GM19463 (cell line): ENCODE measurements at regions not wholly inside any gene's neighbourhood (a gene's known extent, or its start where the extent isn't known, plus 50 kb on each side); places are given as distances from the start of the nearest gene placed in this dataset.
A peak's percentile ranks its signal among the peaks of the same experiment; 100 is the strongest.
"Not testable (repeated sequence)": the region's sequence is repeated elsewhere in the genome, so short reads cannot be mapped to it uniquely, and the experiment has no call there.

Experiments used
- ATAC-seq: cut with Tn5 transposase; IDR thresholded peaks from one replicate; pipeline ENCODE4 v1.9.1; 2021; ENCODE audit warnings: mild to moderate bottlenecking, moderate library complexity; ENCODE audit not compliant: unreplicated experiment

GRCh38 chr2:195118276-195118675 is 538.8 kb upstream of the SLC39A10 start:
- ATAC-seq, result no peak

GRCh38 chr2:195117011-195117410 is 540.0 kb upstream of the SLC39A10 start:
- ATAC-seq, result no peak

GRCh38 chr2:195115738-195116137 is 541.3 kb upstream of the SLC39A10 start:
- no peak for ATAC-seq

- ATAC-seq, result no peak
These were observed 548.8 kb upstream of the SLC39A10 start for GRCh38 chr2:195108182-195108581.

- ATAC-seq, result no peak
These were observed 550.2 kb upstream of the SLC39A10 start for GRCh38 chr2:195106681-195107380.

- ATAC-seq, result no peak
These were observed 551.4 kb upstream of the SLC39A10 start for GRCh38 chr2:195105581-195105980.

GRCh38 chr2:195094330-195094729 is 562.7 kb upstream of the SLC39A10 start:
- peak; percentile 73 for ATAC-seq

- ATAC-seq, result no peak
These were observed 564.7 kb upstream of the SLC39A10 start for GRCh38 chr2:195092341-195092740.

- ATAC-seq, result not testable (repeated sequence)
These were observed 584.2 kb upstream of the SLC39A10 start for GRCh38 chr2:195072806-195073205.

- no peak for ATAC-seq
These were observed 600.0 kb upstream of the SLC39A10 start for GRCh38 chr2:195057001-195057400.

- ATAC-seq, result no peak
These were observed 601.0 kb upstream of the SLC39A10 start for GRCh38 chr2:195055996-195056395.

GRCh38 chr2:195051401-195051800 is 605.6 kb upstream of the SLC39A10 start:
- ATAC-seq, result no peak

GRCh38 chr2:195049372-195050031 is 607.5 kb upstream of the SLC39A10 start:
- ATAC-seq, result peak; percentile 89

- ATAC-seq, result no peak
These were observed 609.1 kb upstream of the SLC39A10 start for GRCh38 chr2:195047955-195048354.

- ATAC-seq, result no peak
These were observed 612.2 kb upstream of the SLC39A10 start for GRCh38 chr2:195044801-195045200.

GRCh38 chr2:195038153-195038552 is 618.9 kb upstream of the SLC39A10 start:
- no peak for ATAC-seq

- no peak for ATAC-seq
These were observed 620.0 kb upstream of the SLC39A10 start for GRCh38 chr2:195037045-195037444.

GRCh38 chr2:195031411-195031810 is 625.6 kb upstream of the SLC39A10 start:
- ATAC-seq, result no peak

- no peak for ATAC-seq
These were observed 627.0 kb upstream of the SLC39A10 start for GRCh38 chr2:195029804-195030654.

- no peak for ATAC-seq
These were observed 629.1 kb upstream of the SLC39A10 start for GRCh38 chr2:195027947-195028346.

- no peak for ATAC-seq
These were observed 630.8 kb upstream of the SLC39A10 start for GRCh38 chr2:195026261-195026660.

- no peak for ATAC-seq
These were observed 634.6 kb upstream of the SLC39A10 start for GRCh38 chr2:195022508-195022830.
